OCI-LY3 (cell line): ENCODE measurements at regions not wholly inside any gene's neighbourhood (a gene's known extent, or its start where the extent isn't known, plus 50 kb on each side); places are given as distances from the start of the nearest gene placed in this dataset.

Source experiments
- H2AFZ ChIP-seq: fragments of 200-600, 300-600 bp; shearing (Covaris generic); 2 replicates; pipeline ENCODE4 v1.6.0; 2014; ENCODE audit warnings: antibody characterized with exemption, low read depth, low read length
- H3K27ac ChIP-seq: fragments of 200-600, 300-600 bp; sonication (generic); 2 replicates; pipeline ENCODE4 v1.5.1; 2014; ENCODE audit warnings: mild to moderate bottlenecking, low read length, moderate library complexity, mixed read lengths
- H3K27me3 ChIP-seq: fragments of 200-600, 300-600 bp; sonication (generic); 2 replicates; pipeline ENCODE4 v1.6.1; 2014; ENCODE audit warnings: low read depth, low read length, mixed read lengths
- H3K36me3 ChIP-seq: fragments of 200-600, 300-600 bp; sonication (generic); replicated peaks from 2 replicates; pipeline ENCODE3; 2014; ENCODE audit warnings: low read depth, low read length, mixed read lengths
- H3K4me1 ChIP-seq: fragments of 300-600, 200-600 bp; sonication (generic); 2 replicates; pipeline ENCODE4 v1.6.1; 2014; ENCODE audit warnings: low read length, mixed read lengths
- H3K4me2 ChIP-seq: fragments of 200-600, 300-600 bp; sonication (generic); 2 replicates; pipeline ENCODE4 v1.6.1; 2014; ENCODE audit warnings: low read length, mixed read lengths
- H3K4me3 ChIP-seq: fragments of 300-600, 200-600 bp; sonication (generic); 2 replicates; pipeline ENCODE4 v1.5.1; 2014; ENCODE audit warnings: antibody characterized with exemption, mild to moderate bottlenecking, low read length, moderate library complexity
- H3K79me2 ChIP-seq: fragments of 300-600, 200-600 bp; shearing (Covaris generic); 2 replicates; pipeline ENCODE4 v1.6.1; 2014; ENCODE audit warnings: mild to moderate bottlenecking, low read length, mixed read lengths
- H3K9ac ChIP-seq: fragments of 300-600, 200-600 bp; shearing (Covaris generic); 2 replicates; pipeline ENCODE4 v1.6.0; 2014; ENCODE audit warnings: mild to moderate bottlenecking, low read length, moderate library complexity
- H3K9me3 ChIP-seq: fragments of 200-600, 300-600 bp; shearing (Covaris generic); 2 replicates; pipeline ENCODE4 v1.6.1; 2014; ENCODE audit warnings: low read length, mixed read lengths; ENCODE audit not compliant: insufficient read depth
- H4K20me1 ChIP-seq: fragments of 200-600, 300-600 bp; sonication (generic); 2 replicates; pipeline ENCODE4 v1.6.1; 2016; ENCODE audit warnings: low read length, mixed read lengths; ENCODE audit not compliant: insufficient read depth
- CTCF ChIP-seq: fragments of 200-600, 300-600 bp; sonication (generic); IDR thresholded peaks from 2 replicates; pipeline ENCODE4 v1.5.1; 2014; ENCODE audit warnings: antibody characterized with exemption, low read length, low read depth
- EZH2phosphoT487 ChIP-seq: fragments of 200-600 bp; shearing (Covaris generic); IDR thresholded peaks from 2 replicates; pipeline ENCODE4 v1.6.1; 2018; ENCODE audit warnings: antibody characterized with exemption, mixed run types, low read depth

- Histone ChIP-seq H3K4me1 (no peaks in the 10 kb centered on the region), H3K27ac (no peak overlapping the region)
- TF ChIP-seq CTCF = no peak
- TF ChIP-seq EZH2phosphoT487 = no peak
Observed at GRCh38 chr4:117376692-117377091, 291.3 kb upstream of the TRAM1L1 start.

DNA sequence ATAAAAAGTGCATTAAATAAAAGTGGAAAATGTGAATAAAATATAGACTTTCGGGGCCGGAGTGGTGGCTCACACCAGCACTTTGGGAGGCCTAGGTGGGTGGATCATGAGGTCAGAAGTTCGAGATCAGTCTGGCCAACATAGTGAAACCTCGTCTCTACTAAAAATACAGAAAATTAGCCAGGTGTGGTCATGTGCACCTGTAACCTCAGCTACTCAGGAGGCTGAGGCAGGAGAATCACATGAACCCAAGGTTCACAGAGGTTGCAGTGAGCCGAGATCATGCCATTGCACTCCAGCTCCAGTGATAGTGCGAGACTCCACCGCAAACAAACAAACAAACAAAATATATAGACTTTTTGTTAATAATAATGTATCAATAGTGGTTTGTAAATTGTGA lies 293.6 kb upstream of the TRAM1L1 start:
- Histone ChIP-seq H3K79me2 (no peaks in the 10 kb centered on the region), H3K27ac (no peak overlapping the region), H3K9ac (no peak overlapping the region), H2AFZ (no peak overlapping the region), H3K9me3 (no peaks in the 10 kb centered on the region), H3K4me1 (no peaks in the 10 kb centered on the region), H3K27me3 (no peaks in the 10 kb centered on the region), H3K36me3 (no peaks in the 10 kb centered on the region), H3K4me3 (no peak overlapping the region), H4K20me1 (no peaks in the 10 kb centered on the region), H3K4me2 (no peak overlapping the region)
- no peak for TF ChIP-seq CTCF
- TF ChIP-seq EZH2phosphoT487 = no peak

More at GRCh38 chr4:117376692-117377091, 291.3 kb upstream of the TRAM1L1 start:
- H3K36me3 ChIP-seq = no peaks in the 10 kb centered on the region
- H3K4me3 ChIP-seq = no peak overlapping the region
- no peak overlapping the region for H3K4me2 ChIP-seq
- H2AFZ ChIP-seq = no peak overlapping the region
- H4K20me1 ChIP-seq = no peaks in the 10 kb centered on the region
- H3K9me3 ChIP-seq = no peaks in the 10 kb centered on the region
- no peaks in the 10 kb centered on the region for H3K27me3 ChIP-seq
- no peak overlapping the region for H3K9ac ChIP-seq
- H3K79me2 ChIP-seq = no peaks in the 10 kb centered on the region

DNA sequence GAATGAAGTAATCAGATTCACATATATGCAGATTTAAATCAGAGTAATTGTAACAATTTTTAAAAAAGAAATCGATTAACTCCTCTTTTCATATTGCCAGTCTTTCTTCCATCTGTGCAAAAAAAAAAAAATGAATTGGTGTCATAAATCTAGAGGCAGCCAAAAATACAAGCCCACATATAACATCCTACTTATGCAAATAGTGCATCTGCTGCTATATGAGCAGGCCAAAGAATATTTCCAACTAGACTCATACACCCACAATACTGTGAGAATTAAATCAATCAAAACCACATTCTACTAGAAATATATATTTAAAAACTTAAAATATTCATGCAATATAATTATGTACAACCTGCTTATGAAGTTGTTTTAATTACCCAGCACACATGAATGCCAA lies 298.1 kb upstream of the TRAM1L1 start:
- Histone ChIP-seq H3K36me3 (no peaks in the 10 kb centered on the region), H3K27ac (no peak overlapping the region), H3K4me3 (no peak overlapping the region), H3K27me3 (no peaks in the 10 kb centered on the region), H3K4me2 (no peak overlapping the region), H3K9me3 (no peaks in the 10 kb centered on the region), H3K4me1 (no peaks in the 10 kb centered on the region), H3K9ac (no peak overlapping the region), H4K20me1 (no peaks in the 10 kb centered on the region), H2AFZ (no peak overlapping the region), H3K79me2 (no peaks in the 10 kb centered on the region)
- no peak for TF ChIP-seq EZH2phosphoT487
- TF ChIP-seq CTCF = no peak

- Histone ChIP-seq H3K4me1 (peaks cover 5% of the 10 kb centered on the region), H3K4me2 (no peak overlapping the region)
- no peak for TF ChIP-seq EZH2phosphoT487
- no peak for TF ChIP-seq CTCF
Observed at GRCh38 chr4:117385526-117385925, 300.1 kb upstream of the TRAM1L1 start.

More at GRCh38 chr4:117385526-117385925, 300.1 kb upstream of the TRAM1L1 start:
- Histone ChIP-seq H2AFZ (no peak overlapping the region), H3K79me2 (no peaks in the 10 kb centered on the region), H3K27ac (no peak overlapping the region), H3K4me3 (no peak overlapping the region), H3K9ac (no peak overlapping the region), H3K9me3 (no peaks in the 10 kb centered on the region), H3K27me3 (no peaks in the 10 kb centered on the region), H3K36me3 (no peaks in the 10 kb centered on the region), H4K20me1 (no peaks in the 10 kb centered on the region)
